ENCODE measurements at regions not wholly inside any gene's neighbourhood (a gene's known extent, or its start where the extent isn't known, plus 50 kb on each side); places are given as distances from the start of the nearest gene placed in this dataset.

GRCh38 chr12:116435984-116436383 lies 123.2 kb upstream of the MAP1LC3B2 start:
- Histone ChIP-seq H3K9me3 (replicated peaks; ENCODE audit: control insufficient read depth, insufficient read depth, low read length) (no peaks in the 10 kb centered on the region), H4K20me1 (replicated peaks; ENCODE audit: control insufficient read depth, extremely low read depth, insufficient read depth, low read length) (no peaks in the 10 kb centered on the region), H3K27me3 (ENCODE audit: control insufficient read depth in 2 of 2, insufficient read depth in 2 of 2, low read length in 2 of 2) (no peaks in the 10 kb centered on the region), H3K36me3 (ENCODE audit: control insufficient read depth in 2 of 2, extremely low read depth in 1 of 2, insufficient read depth in 2 of 2, low read length in 2 of 2) (no peaks in the 10 kb centered on the region), H3K27ac (ENCODE audit: insufficient read depth, low read depth, low read length) (no peak overlapping the region), H3K9me1 (replicated peaks; ENCODE audit: control insufficient read depth, extremely low read depth, insufficient read depth, low read length) (no peaks in the 10 kb centered on the region), H2AFZ (ENCODE audit: low read depth, low read length) (no peak overlapping the region), H3K4me1 (ENCODE audit: control insufficient read depth, extremely low read depth, insufficient read depth, low read length) (peaks cover 3% of the 10 kb centered on the region), H3K79me2 (ENCODE audit: control insufficient read depth, insufficient read depth, low read length) (no peaks in the 10 kb centered on the region), H3K4me3 (replicated peaks in 1 of 3; ENCODE audit: insufficient read depth in 1 of 3, low read depth in 1 of 3, low read length in 3 of 3) (no peak overlapping the region), H3K9ac (replicated peaks; ENCODE audit: extremely low read depth, insufficient read depth, low read length) (no peak overlapping the region), H3K4me2 (ENCODE audit: insufficient read depth, low read length) (no peak overlapping the region)
- no peak for DNase-seq (ENCODE audit: low read depth, low spot score)
- dilution Hi-C loops (cut with MboI; ENCODE audit: extremely low pct_ligation_motif_present, low sequenced_read_pairs) (no loop called here), intact Hi-C loops (cut with micrococcal nuclease) (no loop called here)
- FAIRE-seq = no peak
- TF ChIP-seq POLR2AphosphoS5 (IDR thresholded peaks at IDR 0.05; ENCODE audit: insufficient read depth, low read depth, low read length) (no peak), FOS (IDR thresholded peaks at IDR 0.05; ENCODE audit: borderline replicate concordance, insufficient read depth, low read length) (no peak), GATA2 (IDR thresholded peaks at IDR 0.05; ENCODE audit: insufficient read depth, insufficient read length, low read depth, low read length) (no peak), EZH2 (IDR thresholded peaks at IDR 0.05; ENCODE audit: borderline replicate concordance, low read depth, low read length, severe bottlenecking) (no peak), POLR2A (IDR thresholded peaks at IDR 0.05; ENCODE audit: low read depth, low read length) (no peak), CTCF (IDR thresholded peaks at IDR 0.05; ENCODE audit: extremely low read depth in 1 of 2, insufficient read depth in 1 of 2, low read depth in 1 of 2, low read length in 2 of 2) (no peak), JUN (IDR thresholded peaks at IDR 0.05; ENCODE audit: borderline replicate concordance, insufficient read depth, insufficient read length, low read depth) (no peak), MYC (IDR thresholded peaks at IDR 0.05; ENCODE audit: low read depth, low read length) (no peak), MAX (IDR thresholded peaks at IDR 0.05; ENCODE audit: insufficient read depth, insufficient read length) (no peak)
- no TSS peak for BruUV-seq (replicated peaks)
- CTCF ChIA-PET = no interaction called here
- POLR2A ChIA-PET = no interaction called here
